Keratinocyte (primary cell): ENCODE measurements at regions not wholly inside any gene's neighbourhood (a gene's known extent, or its start where the extent isn't known, plus 50 kb on each side); places are given as distances from the start of the nearest gene placed in this dataset.

ENCODE experiments used
- DNase-seq: peaks from one replicate; pipeline ENCODE4 v3.0.0-alpha.2; 2011; ENCODE audit warnings: low read depth, missing footprints, low spot score
- FAIRE-seq: peaks from 2 replicates; lab custom pipeline; 2011; peaks lifted over from hg19 to GRCh38; lab: Jason Lieb, UNC
- H2AFZ ChIP-seq: 2 replicates; pipeline ENCODE4 v1.6.0; 2012; ENCODE audit warnings: low read length, control low read depth, inconsistent platforms; ENCODE audit not compliant: control insufficient read depth
- H3K27ac ChIP-seq: 2 replicates; pipeline ENCODE4 v1.5.1; 2011; ENCODE audit warnings: low read length; ENCODE audit not compliant: control insufficient read depth, insufficient read depth
- H3K27me3 ChIP-seq: 3 replicates; pipeline ENCODE4 v1.6.0; 2011; ENCODE audit warnings: low read length; ENCODE audit not compliant: control insufficient read depth, insufficient read depth; ENCODE audit errors: extremely low read depth
- H3K36me3 ChIP-seq, 2 experiments: 2 replicates in 1 of 2; 3 replicates in 1 of 2; pipeline ENCODE4 v1.5.1; 2011; ENCODE audit warnings: low read length in 2 of 2, mild to moderate bottlenecking in 1 of 2; ENCODE audit not compliant: control insufficient read depth in 2 of 2, insufficient read depth in 2 of 2; ENCODE audit errors: extremely low read depth in 1 of 2
- H3K4me1 ChIP-seq: 3 replicates; pipeline ENCODE4 v1.5.1; 2011; ENCODE audit warnings: low read length; ENCODE audit not compliant: control insufficient read depth, insufficient read depth; ENCODE audit errors: extremely low read depth
- H3K4me2 ChIP-seq: 3 replicates; pipeline ENCODE4 v1.6.0; 2011; ENCODE audit warnings: low read depth, low read length; ENCODE audit not compliant: control insufficient read depth, insufficient read depth; ENCODE audit errors: extremely low read depth
- H3K4me3 ChIP-seq, 3 experiments: fragments of 200-600 bp in 1 of 3; sonication (generic) in 1 of 3; 2 replicates in 2 of 3; 3 replicates in 1 of 3; pipeline ENCODE4 v1.5.1; 2011 to 2016; ENCODE audit warnings: low read length in 3 of 3, mild to moderate bottlenecking in 3 of 3, control low read depth in 2 of 3, inconsistent platforms in 1 of 3, low read depth in 1 of 3, mixed read lengths in 1 of 3, mixed run types in 1 of 3, moderate library complexity in 1 of 3; ENCODE audit not compliant: control insufficient read depth in 2 of 3, insufficient read depth in 2 of 3; ENCODE audit errors: extremely low read depth in 1 of 3
- H3K79me2 ChIP-seq: 2 replicates; pipeline ENCODE4 v1.6.0; 2012; ENCODE audit warnings: low read length; ENCODE audit not compliant: control insufficient read depth, insufficient read depth
- H3K9ac ChIP-seq: 3 replicates; pipeline ENCODE4 v1.6.0; 2011; ENCODE audit warnings: low read length; ENCODE audit not compliant: control insufficient read depth, insufficient read depth; ENCODE audit errors: extremely low read depth
- H3K9me1 ChIP-seq: 3 replicates; pipeline ENCODE4 v1.6.0; 2011; ENCODE audit warnings: low read length; ENCODE audit not compliant: control insufficient read depth, insufficient read depth; ENCODE audit errors: extremely low read depth
- H3K9me3 ChIP-seq: 2 replicates; pipeline ENCODE4 v1.5.1; 2012; ENCODE audit warnings: low read depth, low read length; ENCODE audit not compliant: control insufficient read depth
- H4K20me1 ChIP-seq: 3 replicates; pipeline ENCODE4 v1.6.0; 2011; ENCODE audit warnings: low read length; ENCODE audit not compliant: control insufficient read depth, insufficient read depth; ENCODE audit errors: extremely low read depth
- CTCF ChIP-seq, 3 experiments: IDR thresholded peaks in 1 of 3; conservative IDR thresholded peaks in 1 of 3; optimal IDR thresholded peaks in 1 of 3; 2 replicates in 2 of 3; 3 replicates in 1 of 3; pipeline versions ENCODE3 to v1.5.1; 2011; ENCODE audit warnings: low read length in 3 of 3, mild to moderate bottlenecking in 3 of 3, moderate library complexity in 2 of 3, control low read depth in 1 of 3, inconsistent platforms in 1 of 3; ENCODE audit not compliant: insufficient read depth in 2 of 3; ENCODE audit errors: extremely low read depth in 1 of 3
- EZH2 ChIP-seq: IDR thresholded peaks from one replicate; pipeline ENCODE4 v1.6.1; 2012; ENCODE audit warnings: inconsistent platforms, mild to moderate bottlenecking, low read length, moderate library complexity
- dilution Hi-C: fragments of 300-500 bp; cut with MboI; formaldehyde crosslinking; loops from one replicate; pipeline ENCODE4 v1.7.0; 2020; ENCODE audit warnings: low sequenced_read_pairs; ENCODE audit not compliant: extremely low pct_ligation_motif_present

GRCh38 chr5:26121338-26121737 lies 917.0 kb downstream of the CDH9 start:
- FAIRE-seq (no peak), DNase-seq (no peak)
- Histone ChIP-seq H3K36me3 (no peaks in the 10 kb centered on the region), H3K4me3 (no peak overlapping the region), H3K27me3 (no peaks in the 10 kb centered on the region), H2AFZ (no peak overlapping the region), H3K79me2 (no peaks in the 10 kb centered on the region), H3K9me1 (no peaks in the 10 kb centered on the region), H3K27ac (no peak overlapping the region), H3K9ac (no peak overlapping the region), H3K9me3 (no peaks in the 10 kb centered on the region), H3K4me1 (no peaks in the 10 kb centered on the region), H4K20me1 (no peaks in the 10 kb centered on the region), H3K4me2 (no peak overlapping the region)
- dilution Hi-C loops = no loop called here
- TF ChIP-seq EZH2 (no peak), CTCF (optimal IDR thresholded peaks at IDR 0.05 in 1 of 3, IDR thresholded peaks at IDR 0.05 in 1 of 3, conservative IDR thresholded peaks at IDR 0.05 in 1 of 3; ENCODE audit: extremely low read depth in 1 of 3, insufficient read depth in 2 of 3, low read length in 3 of 3) (no peak)

- DNase-seq = no peak
- no peaks in the 10 kb centered on the region for H3K9me1 ChIP-seq
- no peak overlapping the region for H3K4me3 ChIP-seq
- H2AFZ ChIP-seq = no peak overlapping the region
- H3K27me3 ChIP-seq = no peaks in the 10 kb centered on the region
- no peaks in the 10 kb centered on the region for H3K4me1 ChIP-seq
- no peaks in the 10 kb centered on the region for H4K20me1 ChIP-seq
- TF ChIP-seq EZH2 = no peak
- TF ChIP-seq CTCF (optimal IDR thresholded peaks at IDR 0.05 in 1 of 3, IDR thresholded peaks at IDR 0.05 in 1 of 3, conservative IDR thresholded peaks at IDR 0.05 in 1 of 3; ENCODE audit: extremely low read depth in 1 of 3, insufficient read depth in 2 of 3, low read length in 3 of 3) = no peak
- H3K79me2 ChIP-seq = no peaks in the 10 kb centered on the region
- H3K27ac ChIP-seq = no peak overlapping the region
- H3K9ac ChIP-seq = no peak overlapping the region
- H3K4me2 ChIP-seq = no peak overlapping the region
- no peaks in the 10 kb centered on the region for H3K36me3 ChIP-seq
- no peaks in the 10 kb centered on the region for H3K9me3 ChIP-seq
- FAIRE-seq = no peak
- dilution Hi-C loops = no loop called here
Measured at GRCh38 chr5:26104175-26104574, 934.2 kb downstream of the CDH9 start.
